K562 (cell line): ENCODE measurements at regions not wholly inside any gene's neighbourhood (a gene's known extent, or its start where the extent isn't known, plus 50 kb on each side); places are given as distances from the start of the nearest gene placed in this dataset.

Experiments
- BCL6 ChIP-seq: fragments of 250-450 bp; sonication (Bioruptor Pico); IDR thresholded peaks from 2 replicates; pipeline ENCODE4 v1.4.0; 2020
- ELF4 ChIP-seq: fragments of 450-650 bp; formaldehyde crosslinking; IDR thresholded peaks from 2 replicates; pipeline ENCODE4 v1.4.0; 2022; ENCODE audit warnings: missing genetic modification characterization
- GMEB1 ChIP-seq: fragments of 250-450 bp; sonication (Bioruptor Pico); IDR thresholded peaks from 2 replicates; pipeline ENCODE4 v1.4.0; 2020; ENCODE audit warnings: mild to moderate bottlenecking
- SRSF1 ChIP-seq: fragments of 200-400 bp; formaldehyde crosslinking; IDR thresholded peaks from 2 replicates; pipeline ENCODE4 v1.6.1; 2017; ENCODE audit warnings: mild to moderate bottlenecking, low read depth, low read length, moderate library complexity
- ZNF121 ChIP-seq: sonication (generic); formaldehyde crosslinking; conservative IDR thresholded peaks from 2 replicates; pipeline ENCODE4 v1.8.0; 2022; ENCODE audit warnings: missing genetic modification reagents
- ZNF274 ChIP-seq: IDR thresholded peaks from 2 replicates; pipeline ENCODE4 v1.6.1; 2011; ENCODE audit warnings: low read depth, mild to moderate bottlenecking, low read length, moderate library complexity, borderline replicate concordance
- ZNF561 ChIP-seq: fragments of 450-650 bp; formaldehyde crosslinking; conservative IDR thresholded peaks from 2 replicates; pipeline ENCODE4 v1.4.0; 2020; ENCODE audit warnings: mild to moderate bottlenecking, moderate library complexity

- TF ChIP-seq BCL6 (CRISPR knock-in tag) (no peak), GMEB1 (CRISPR knock-in tag) (no peak), ZNF561 (CRISPR knock-in tag) (no peak), ZNF121 (CRISPR knock-in tag) (no peak), ZNF274 (no peak), ELF4 (CRISPR knock-in tag) (no peak), SRSF1 (no peak)
These were observed 104.0 kb upstream of the CNTN6 start for GRCh38 chr3:988785-989184.
